ENCODE measurements at regions not wholly inside any gene's neighbourhood (a gene's known extent, or its start where the extent isn't known, plus 50 kb on each side); places are given as distances from the start of the nearest gene placed in this dataset.

- TF ChIP-seq ZFX (IDR thresholded peaks at IDR 0.05; ENCODE audit: borderline replicate concordance) (no peak), CTCF (IDR thresholded peaks at IDR 0.05) (no peak)
- H3K27ac ChIP-seq: no peak overlapping the region
Observed at GRCh38 chr6:85986681-85987080, 344.0 kb upstream of the SYNCRIP start.

GRCh38 chr6:85983032-85983659 lies 340.5 kb upstream of the SYNCRIP start:
- no peak overlapping the region for H3K27ac ChIP-seq
- no peak for TF ChIP-seq CTCF (IDR thresholded peaks at IDR 0.05)
- no peak for TF ChIP-seq ZFX (IDR thresholded peaks at IDR 0.05; ENCODE audit: borderline replicate concordance)

GRCh38 chr6:85977661-85978060 lies 335.0 kb upstream of the SYNCRIP start:
- TF ChIP-seq CTCF (IDR thresholded peaks at IDR 0.05): no peak
- TF ChIP-seq ZFX (IDR thresholded peaks at IDR 0.05; ENCODE audit: borderline replicate concordance): no peak
- no peak overlapping the region for H3K27ac ChIP-seq

- TF ChIP-seq ZFX (IDR thresholded peaks at IDR 0.05; ENCODE audit: borderline replicate concordance) (no peak), CTCF (IDR thresholded peaks at IDR 0.05) (no peak)
- no peak overlapping the region for H3K27ac ChIP-seq
Observed at GRCh38 chr6:85975957-85976356, 333.3 kb upstream of the SYNCRIP start.

- TF ChIP-seq CTCF (IDR thresholded peaks at IDR 0.05) (no peak), ZFX (IDR thresholded peaks at IDR 0.05; ENCODE audit: borderline replicate concordance) (no peak)
- H3K27ac ChIP-seq: no peak overlapping the region
Observed at GRCh38 chr6:85971238-85971637, 328.6 kb upstream of the SYNCRIP start.

- H3K27ac ChIP-seq: no peak overlapping the region
- TF ChIP-seq ZFX (IDR thresholded peaks at IDR 0.05; ENCODE audit: borderline replicate concordance) (no peak), CTCF (IDR thresholded peaks at IDR 0.05) (no peak)
Observed at GRCh38 chr6:85966828-85967227, 324.1 kb upstream of the SYNCRIP start.

- TF ChIP-seq CTCF (IDR thresholded peaks at IDR 0.05) (no peak), ZFX (IDR thresholded peaks at IDR 0.05; ENCODE audit: borderline replicate concordance) (no peak)
- no peak overlapping the region for H3K27ac ChIP-seq
Observed at GRCh38 chr6:85961746-85962145, 319.1 kb upstream of the SYNCRIP start.

Data from 22Rv1 (cell line).